ENCODE measurements at regions not wholly inside any gene's neighbourhood (a gene's known extent, or its start where the extent isn't known, plus 50 kb on each side); places are given as distances from the start of the nearest gene placed in this dataset.

DNA sequence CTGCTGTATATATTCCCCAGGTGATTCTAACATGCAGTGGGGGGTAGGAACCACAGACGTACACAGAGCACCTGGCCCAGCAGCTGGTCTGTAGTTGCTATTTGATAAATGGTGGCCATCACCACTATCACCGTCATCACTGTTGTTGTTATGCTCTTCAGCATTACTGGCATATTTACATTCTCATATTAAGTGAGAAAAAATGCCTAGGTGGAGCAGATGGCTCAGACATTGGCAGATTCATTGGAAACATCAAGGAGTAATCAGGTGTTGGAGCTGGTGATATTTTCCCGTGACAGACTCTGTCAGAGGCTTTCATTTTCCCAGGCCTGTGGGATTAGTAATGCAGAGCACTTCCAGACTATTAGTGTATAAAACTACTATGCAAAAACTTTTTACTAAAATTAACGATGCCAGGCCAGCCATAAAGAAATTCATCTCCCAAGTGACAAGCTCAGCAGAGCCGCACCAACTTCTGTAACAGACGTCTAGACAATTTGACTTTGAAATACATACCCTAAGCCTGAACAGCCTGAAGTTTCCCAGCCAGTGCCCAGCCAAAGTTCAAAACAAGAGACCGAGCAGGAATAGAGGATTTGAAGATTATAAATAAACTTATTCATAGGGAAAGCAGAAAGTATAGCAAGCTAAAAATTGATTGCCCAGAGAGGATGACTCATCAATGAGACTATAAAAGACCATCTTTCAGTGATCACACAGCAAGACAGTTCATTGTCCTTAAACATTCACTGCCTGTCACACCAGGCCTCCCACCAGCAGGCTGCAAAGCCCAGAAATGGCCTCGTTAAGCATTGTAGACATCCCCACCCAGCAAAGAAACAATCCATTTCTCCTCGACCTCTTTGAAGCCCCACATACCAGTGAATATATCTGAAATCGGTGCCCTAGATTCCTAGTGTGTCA, 247.4 kb upstream of the CHAC2 start:
- H3K4me3 ChIP-seq (ENCODE audit: control insufficient read depth, low read depth, low read length), result no peak overlapping the region
- TF ChIP-seq CTCF (conservative IDR thresholded peaks at IDR 0.05; ENCODE audit: control insufficient read depth, insufficient read depth, low read depth, low read length), result no peak
- no peak for DNase-seq (ENCODE audit: low read depth)

- no peak for DNase-seq (ENCODE audit: low read depth)
- H3K4me3 ChIP-seq (ENCODE audit: control insufficient read depth, low read depth, low read length), result no peak overlapping the region
- TF ChIP-seq CTCF (conservative IDR thresholded peaks at IDR 0.05; ENCODE audit: control insufficient read depth, insufficient read depth, low read depth, low read length), result no peak
Observed at GRCh38 chr2:53517406-53517805, 250.2 kb upstream of the CHAC2 start.

DNA sequence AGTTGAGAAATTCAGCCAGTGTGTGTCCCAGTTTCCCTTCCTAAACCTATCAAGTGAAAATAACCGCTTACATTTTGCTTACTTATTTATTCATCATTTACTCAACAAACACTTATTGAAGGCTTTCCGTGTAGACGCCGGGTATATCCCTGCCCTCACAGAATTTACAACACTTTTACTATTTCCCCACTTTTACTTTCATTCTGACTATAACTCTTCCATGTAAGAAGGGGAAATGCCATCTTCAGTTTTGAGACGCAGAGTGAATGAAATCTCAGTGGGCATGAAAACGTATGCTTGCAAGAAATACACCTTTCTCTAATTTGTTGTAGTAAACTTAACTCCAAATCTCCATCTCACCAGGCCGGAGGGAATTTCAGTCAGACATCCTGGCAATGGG, 251.0 kb upstream of the CHAC2 start:
- DNase-seq (ENCODE audit: low read depth), result no peak
- TF ChIP-seq CTCF (conservative IDR thresholded peaks at IDR 0.05; ENCODE audit: control insufficient read depth, insufficient read depth, low read depth, low read length), result no peak
- H3K4me3 ChIP-seq (ENCODE audit: control insufficient read depth, low read depth, low read length), result no peak overlapping the region

- H3K4me3 ChIP-seq (ENCODE audit: control insufficient read depth, low read depth, low read length), result no peak overlapping the region
- no peak for TF ChIP-seq CTCF (conservative IDR thresholded peaks at IDR 0.05; ENCODE audit: control insufficient read depth, insufficient read depth, low read depth, low read length)
- DNase-seq (ENCODE audit: low read depth), result peak; percentile 1
Observed at GRCh38 chr2:53515435-53516332, 251.9 kb upstream of the CHAC2 start.

DNA sequence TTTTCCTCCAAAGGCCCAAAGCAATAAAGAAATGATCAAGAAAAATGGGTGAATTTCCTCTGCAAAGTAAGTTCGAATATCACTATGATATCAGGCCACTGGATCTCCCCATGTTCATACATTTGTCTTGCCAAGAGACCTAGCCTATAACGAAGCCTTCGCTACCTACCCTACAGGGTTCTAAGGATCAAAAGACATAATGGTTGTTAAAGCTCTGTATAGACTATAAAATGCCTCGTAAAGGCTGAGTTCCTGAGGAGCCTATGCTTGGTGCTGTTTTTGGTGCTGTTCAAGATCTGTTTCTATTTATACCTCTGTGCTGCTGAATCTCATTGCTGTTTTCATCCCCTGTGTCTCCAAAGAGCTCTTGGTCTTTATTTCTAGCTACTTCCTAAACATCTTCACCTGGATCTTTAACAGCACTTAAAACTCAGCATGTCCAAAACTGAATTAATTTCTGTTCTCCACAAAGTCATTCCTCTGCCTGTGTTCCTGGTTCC, 254.4 kb upstream of the CHAC2 start:
- no peak for DNase-seq (ENCODE audit: low read depth)
- no peak overlapping the region for H3K4me3 ChIP-seq (ENCODE audit: control insufficient read depth, low read depth, low read length)
- TF ChIP-seq CTCF (conservative IDR thresholded peaks at IDR 0.05; ENCODE audit: control insufficient read depth, insufficient read depth, low read depth, low read length), result no peak

DNA sequence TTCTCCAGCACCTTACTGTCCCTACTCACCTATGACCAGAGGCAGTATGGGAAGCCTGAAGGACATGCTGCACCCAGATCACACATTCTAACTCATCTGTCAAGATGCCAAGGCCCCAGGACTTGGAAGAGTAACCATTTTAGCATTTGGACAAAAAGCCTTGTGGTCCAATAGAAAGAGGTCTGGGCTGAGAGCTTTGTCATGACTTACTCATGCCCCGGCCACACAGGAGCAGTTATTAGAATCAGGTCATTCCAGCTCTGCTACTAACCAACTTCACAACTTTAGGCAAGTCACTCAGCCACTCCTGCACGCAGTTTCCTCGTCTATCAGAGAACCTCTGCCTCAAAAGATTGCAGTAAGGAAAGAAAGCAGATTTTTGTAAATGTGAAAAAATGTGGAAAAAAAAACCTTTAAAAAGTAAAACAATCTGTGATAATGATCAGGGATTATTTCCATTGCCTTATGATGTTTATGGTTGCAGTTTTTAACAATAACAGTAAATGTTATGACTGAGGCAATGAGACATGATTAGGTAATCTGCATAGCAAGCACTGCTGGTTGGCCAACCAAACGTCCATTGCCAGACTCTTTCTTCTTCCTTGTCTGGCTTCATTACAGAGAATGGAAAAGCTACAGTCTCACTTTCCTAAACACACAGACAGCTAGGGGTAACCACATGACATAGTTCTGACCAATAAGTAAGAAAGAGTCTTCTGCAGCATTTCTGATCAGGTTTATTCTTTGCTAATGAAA, 255.4 kb upstream of the CHAC2 start:
- DNase-seq (ENCODE audit: low read depth), result peak; percentile 35
- TF ChIP-seq CTCF (conservative IDR thresholded peaks at IDR 0.05; ENCODE audit: control insufficient read depth, insufficient read depth, low read depth, low read length), result no peak
- H3K4me3 ChIP-seq (ENCODE audit: control insufficient read depth, low read depth, low read length), result no peak overlapping the region
